Stimulated activated CD4-positive, alpha-beta T cell treated with anti-CD3 and anti-CD28 coated beads, Interleukin-1b, Interleukin-23, amount 100 ng/mL, for 24 hours (primary cell): ENCODE measurements at regions not wholly inside any gene's neighbourhood (a gene's known extent, or its start where the extent isn't known, plus 50 kb on each side); places are given as distances from the start of the nearest gene placed in this dataset.

Experiments used
- DNase-seq, 4 experiments: peaks; one replicate each; pipeline ENCODE4 v3.0.0-alpha.2; 2020; ENCODE audit warnings: low read depth in 4 of 4, low spot score in 1 of 4

DNA sequence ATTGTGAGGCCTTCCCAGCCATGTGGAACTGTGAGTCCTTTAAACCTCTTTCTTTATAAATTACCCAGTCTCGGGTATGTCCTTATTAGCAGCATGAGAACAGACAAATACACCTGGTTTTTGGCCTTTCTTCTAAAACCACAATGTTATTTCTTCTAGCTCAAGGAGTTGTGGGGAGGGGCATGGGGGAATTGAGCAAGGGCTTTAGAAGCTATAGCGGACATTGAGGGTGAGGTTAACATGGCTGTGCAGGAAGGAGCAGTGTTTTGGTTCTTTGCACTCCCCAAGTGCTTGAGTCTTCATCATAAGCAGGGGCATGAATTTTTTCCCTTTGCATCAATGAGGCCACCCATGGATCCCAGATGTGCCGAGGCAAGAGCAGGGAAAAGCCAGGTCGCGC is 86.8 kb downstream of the SPRING1 start:
- DNase-seq, result no peak

DNA sequence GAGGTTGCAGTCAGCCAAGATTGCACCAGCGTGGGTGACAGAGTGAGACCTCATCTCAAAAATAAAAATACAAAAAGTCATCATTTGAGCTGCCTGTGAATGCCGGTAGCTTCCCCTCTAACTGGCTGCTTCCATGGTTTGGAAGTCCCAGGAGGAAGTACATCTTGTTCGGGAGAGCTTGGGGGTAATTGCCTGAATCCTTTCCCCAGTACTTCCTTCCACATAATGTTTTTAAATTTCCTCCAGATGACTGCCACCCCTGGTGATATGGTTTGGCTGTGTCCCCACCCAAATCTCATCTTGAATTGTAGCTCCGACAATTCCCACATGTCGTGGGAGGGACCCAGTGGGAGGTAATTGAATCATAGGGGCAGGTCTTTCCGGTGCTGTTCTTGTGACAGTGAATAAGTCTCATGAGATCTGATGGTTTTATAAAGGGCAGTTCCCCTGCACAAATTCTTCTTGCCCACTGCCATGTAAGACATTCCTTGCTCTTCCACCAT is 87.2 kb downstream of the SPRING1 start:
- DNase-seq, result no peak

DNA sequence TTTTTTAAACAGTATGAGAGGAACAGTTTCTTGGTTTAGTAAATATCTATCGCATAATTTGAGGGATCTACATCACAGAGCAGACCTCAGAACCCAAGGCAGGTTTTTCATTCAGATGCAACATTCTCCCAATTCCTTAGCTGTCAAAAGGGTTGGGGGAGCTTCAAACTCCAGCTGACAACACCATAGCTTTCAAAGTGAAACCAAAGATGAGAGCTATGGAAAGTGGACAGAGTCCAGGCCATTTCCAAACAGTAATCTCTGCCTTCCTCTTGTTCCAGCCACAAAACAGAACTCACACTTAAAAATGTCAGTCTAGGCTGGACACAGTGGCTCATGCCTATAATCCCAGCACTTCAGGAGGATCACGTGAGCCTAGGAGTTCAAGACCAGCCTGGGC is 87.8 kb downstream of the SPRING1 start:
- DNase-seq, result no peak

DNA sequence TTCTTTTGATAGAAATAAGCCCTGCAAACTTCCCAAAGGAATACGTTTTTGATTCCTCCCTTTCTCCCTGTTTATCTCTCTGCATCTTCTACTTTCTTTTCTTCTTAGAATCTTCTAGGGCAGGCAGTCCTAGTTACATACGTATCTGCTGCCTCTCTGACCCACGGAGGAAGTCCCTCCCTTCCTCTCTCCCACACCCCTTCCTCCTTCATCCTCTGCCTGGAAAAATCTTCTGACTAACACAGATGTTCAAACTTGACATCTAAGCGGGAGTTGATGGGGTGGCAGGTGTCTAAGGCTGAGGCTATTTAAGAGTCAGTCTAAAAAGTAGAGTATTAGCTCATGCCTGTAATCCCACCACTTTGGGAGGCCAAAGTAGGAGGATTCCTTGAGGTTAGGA is 88.6 kb downstream of the MAP1LC3B2 start:
- DNase-seq, result no peak

DNA sequence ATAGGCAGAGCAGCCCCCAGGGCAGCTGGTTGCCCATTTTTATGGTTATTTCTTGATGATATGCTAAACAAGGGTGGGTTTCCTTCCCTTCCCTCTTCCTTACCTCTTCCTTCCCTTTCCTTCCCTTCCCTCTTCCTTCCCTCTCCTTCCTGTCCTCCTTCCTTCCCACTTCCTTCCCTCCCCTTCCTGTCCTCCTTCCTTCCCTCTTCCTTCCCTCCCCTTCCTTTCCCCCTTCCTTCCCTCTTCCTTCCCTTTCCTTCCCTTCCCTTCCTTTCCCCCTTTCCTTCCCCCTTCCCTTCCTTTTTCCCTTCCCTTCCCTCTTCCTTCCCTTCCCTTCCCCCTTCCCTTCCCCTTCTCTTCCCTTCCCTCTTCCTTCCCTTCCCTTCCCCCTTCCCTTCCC is 87.7 kb downstream of the MAP1LC3B2 start:
- no peak for DNase-seq

DNA sequence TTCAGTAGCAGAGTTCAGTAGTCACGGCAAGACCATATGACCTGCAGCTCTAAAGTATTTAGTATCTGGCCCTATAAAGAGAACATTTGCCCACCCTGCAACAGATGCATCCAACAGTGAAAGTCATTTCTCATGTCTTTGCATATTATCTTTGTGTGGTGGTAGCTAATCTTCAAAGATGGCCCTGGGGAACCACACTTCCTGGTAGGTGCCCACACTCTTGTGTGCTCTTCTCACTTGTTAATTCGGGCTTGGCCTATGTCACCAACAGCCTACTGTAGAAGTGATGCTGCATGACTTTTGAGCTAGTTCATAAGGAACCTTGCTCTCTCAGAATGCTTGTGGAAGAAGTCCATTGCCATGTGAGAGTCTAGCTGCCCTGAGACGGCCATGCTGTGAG is 85.6 kb downstream of the MAP1LC3B2 start:
- DNase-seq, result no peak

DNA sequence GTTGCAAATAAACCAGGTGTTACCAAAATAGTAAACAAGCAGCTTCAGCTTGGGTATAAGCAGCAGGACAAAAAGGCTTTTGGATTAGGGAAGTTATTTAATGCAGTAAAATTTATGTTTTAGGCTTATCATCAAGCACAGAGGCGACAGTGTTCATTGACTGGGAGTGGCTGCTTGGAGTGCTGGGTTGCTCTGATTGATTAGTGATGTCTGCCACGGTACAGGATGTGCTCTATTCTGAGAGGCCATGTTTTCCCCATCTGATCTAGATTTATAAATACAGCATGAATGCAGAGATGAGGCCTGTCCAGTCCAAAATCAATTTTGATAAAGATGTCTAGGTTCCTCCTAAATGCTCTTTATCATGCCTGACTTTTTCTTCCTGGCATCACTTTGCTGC is 83.5 kb downstream of the MAP1LC3B2 start:
- DNase-seq, result no peak

DNA sequence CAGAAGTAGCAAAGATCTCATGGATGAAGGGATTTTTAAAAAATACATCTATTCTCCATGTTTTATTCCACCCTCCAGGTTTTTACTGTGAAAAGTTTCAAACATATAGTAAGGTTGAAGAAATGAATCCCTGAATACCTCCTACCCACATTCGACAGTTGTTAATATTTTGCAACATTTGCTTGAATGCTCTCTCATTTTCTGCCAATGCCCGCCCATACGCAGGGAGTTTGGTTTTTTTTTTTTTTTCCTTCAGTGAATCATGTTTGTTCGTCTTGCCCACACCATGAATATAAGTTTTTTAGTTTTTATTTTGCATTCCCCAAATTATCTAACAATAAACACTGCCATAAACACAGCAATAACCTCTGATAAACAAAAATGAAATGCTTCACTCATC is 82.9 kb downstream of the MAP1LC3B2 start:
- no peak for DNase-seq

DNA sequence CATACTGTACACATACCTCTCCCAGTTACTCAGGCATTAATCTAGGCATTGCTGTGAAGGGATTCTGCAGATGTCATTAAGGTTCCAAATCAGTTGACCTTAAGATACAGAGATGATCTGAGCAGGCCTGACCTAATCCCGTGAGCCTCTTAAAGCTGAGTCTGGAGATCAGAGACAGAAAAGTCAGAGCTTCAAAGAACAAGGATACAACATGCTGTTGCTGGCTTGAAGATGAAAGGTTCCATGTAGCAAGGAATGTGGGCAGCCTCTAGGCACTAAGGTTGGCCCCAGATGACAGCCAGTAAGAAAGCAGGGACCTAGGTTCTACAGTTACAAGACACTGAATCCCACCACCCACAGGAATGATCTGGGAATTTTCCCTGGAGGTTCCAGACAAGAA is 81.1 kb downstream of the MAP1LC3B2 start:
- no peak for DNase-seq

DNA sequence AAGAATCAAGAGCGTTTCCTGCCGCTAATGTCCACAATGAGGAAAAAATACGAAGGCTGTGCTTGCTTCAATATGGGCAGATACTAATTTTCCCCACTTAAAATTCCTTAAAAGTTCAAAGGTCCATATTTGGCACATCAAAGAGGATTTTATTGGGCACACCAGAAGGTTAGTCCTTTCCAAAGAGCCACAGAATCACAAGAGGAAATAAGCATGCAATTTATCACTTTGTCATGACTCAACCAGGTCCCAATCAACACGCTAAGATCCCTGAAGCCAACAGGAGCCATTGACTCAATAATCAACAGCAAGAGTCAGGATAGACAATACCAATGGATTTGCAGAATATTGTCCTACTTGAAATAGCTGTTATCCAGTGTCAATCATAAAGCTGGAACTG is 80.6 kb downstream of the MAP1LC3B2 start:
- no peak for DNase-seq

DNA sequence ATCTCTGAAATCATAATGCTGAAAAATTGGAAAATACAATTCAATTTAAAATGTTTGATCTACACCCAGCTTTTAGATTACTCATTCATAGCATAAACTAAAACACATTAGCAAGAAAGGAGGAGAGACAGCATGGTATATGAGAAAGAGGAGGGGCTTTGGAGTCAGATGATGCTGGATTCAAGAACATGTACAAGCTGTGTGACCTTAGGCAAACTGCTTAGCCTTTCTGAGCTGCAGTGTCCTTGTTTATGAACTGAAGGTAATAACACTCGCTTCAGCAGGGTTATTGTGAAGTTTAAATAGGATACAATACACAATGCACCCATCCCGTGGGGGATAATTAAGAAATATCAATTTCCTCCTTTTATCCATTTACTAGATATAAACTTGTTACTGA is 79.2 kb downstream of the MAP1LC3B2 start:
- no peak for DNase-seq

DNA sequence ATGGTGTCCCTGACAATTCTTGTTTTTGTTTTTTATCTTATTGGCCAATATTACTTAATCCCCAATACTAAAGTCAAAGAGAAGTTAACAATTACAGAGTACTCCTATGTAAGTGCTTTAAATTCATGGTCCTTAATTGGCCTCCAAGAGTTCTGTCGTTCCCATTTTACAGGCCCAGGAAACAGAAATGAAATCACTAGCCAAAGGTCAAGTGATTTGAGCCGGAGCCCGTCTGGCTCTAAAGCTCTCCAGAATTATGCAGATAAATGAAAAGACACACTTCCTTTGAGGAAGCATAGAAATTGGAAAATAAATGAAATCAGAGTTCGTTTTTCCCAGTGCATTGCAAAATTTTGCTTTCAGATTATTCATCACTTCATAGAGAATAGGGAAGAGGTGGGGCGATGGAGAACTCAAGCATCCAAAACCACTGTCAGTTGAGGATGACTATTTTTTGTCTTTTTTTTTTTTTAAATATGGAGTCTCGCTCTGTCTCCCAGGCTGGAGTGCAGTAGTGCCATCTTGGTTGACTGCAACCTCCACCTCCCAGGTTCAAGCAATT is 78.5 kb downstream of the MAP1LC3B2 start:
- no peak for DNase-seq

DNA sequence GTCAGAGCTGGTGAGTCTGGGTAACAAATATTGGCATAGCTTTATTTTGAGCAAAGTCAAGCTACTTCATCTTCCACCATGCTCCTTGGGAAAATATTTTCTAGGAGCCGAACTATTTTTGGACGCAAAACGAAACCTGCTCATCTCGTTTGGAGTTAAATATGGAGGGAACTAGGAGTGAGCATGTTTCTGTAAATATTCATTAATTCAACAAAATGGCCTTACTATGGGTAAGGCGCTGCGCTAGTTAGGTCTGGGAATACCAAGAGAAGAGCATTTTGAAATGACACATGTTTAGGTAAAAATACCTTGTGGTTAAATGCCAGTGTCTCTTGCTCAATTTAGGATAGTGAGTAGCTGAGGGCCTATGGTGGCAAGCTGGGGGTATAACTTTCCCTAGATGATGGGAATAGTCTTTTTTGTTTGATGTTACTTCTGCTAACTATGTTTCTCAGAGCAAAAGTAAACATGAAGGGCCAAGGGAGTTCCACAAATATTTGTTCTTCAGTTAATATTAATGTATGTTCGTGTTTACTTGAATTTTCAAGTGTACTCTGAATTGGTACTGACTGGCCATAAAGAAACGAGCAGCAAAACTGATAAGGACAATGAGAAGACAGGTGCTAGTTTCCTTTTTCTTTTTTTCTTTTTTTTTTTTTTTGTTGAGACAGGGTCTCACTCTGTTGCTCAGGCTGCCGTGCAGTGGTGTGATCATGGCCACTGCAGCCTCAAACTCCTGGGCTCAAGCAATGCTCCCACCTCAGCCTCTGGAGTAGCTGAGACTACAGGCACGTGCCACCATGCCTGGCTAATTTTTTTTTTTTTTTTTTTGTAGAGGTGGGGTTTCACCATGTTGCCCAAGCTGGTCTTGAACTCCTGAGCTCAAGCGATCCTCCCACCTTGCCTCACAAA is 77.7 kb downstream of the MAP1LC3B2 start:
- no peak for DNase-seq

DNA sequence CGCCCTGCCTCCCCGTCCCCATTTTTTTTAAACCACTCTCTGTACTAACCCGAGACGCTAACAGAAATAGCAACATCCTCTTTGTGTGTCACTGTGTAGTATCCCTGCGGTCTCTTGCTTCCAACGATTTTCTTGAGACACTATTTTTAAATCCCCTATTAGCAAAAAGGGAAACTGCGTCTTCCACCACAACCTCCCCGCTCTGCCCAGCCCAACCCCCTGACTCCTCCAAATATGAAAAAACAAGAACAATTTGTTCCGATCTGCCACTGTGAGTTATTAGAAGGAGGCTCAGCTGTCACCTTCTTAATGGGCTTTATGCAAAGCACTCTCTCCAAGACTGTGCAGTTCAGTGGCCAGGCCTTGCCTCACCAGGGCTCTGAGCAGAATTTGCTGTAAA is 76.3 kb downstream of the MAP1LC3B2 start:
- DNase-seq, result no peak

DNA sequence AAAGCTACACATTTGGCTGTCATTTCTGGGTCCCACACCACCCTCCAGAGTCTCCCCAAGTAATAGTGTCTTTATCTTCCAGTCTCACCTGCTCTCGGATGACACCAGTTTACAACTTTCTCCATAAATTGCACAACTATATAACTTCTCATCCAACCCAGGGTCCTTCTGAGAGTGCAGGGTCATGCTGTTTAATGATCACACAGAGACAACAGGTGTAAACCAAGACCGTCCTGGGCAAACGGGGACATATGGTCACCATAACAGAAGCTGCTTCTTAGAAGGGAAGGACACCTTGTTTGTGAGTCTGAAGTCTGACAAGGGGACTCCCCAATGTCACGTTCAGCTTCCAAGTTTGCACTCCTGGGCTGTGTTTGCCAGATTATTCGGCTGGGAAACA is 74.3 kb downstream of the MAP1LC3B2 start:
- no peak for DNase-seq

DNA sequence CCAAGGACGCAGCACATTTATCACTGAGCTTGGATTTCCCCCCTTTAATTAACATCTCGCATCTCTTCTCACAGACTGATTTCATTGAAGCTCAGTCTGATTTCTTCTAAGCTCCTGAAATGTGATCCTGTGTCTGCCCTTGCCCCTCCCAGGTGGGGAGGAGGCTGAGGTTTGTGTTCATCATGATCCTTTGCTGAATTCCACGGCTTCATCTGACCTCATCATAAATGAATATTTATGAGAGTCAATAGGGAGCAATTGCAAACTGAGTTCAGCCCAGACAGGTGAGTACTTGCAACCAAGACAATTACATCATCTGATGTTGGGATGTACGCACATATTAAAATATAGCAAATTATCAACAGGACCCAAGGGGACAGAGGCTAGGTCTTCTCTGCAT is 72.4 kb downstream of the MAP1LC3B2 start:
- DNase-seq, result no peak

DNA sequence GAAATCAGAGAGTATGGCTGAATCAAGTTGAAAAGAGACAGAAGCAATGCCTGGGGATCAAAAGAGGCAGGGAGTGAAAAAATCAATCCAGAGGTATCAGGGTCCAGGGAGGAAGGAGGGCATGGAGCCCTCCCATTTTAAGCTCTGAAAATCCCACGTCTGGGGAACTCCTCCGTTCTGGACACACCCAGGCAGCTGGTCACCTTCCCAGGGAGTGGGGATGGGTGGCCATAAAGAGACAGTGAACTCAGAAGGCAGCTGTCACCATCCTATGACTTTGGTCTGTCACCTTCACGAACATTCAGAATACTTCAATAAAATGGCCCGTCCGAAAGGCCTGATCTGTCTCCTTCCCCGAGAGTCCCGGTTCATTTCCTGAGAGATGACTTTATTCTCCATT is 71.6 kb downstream of the MAP1LC3B2 start:
- no peak for DNase-seq

DNA sequence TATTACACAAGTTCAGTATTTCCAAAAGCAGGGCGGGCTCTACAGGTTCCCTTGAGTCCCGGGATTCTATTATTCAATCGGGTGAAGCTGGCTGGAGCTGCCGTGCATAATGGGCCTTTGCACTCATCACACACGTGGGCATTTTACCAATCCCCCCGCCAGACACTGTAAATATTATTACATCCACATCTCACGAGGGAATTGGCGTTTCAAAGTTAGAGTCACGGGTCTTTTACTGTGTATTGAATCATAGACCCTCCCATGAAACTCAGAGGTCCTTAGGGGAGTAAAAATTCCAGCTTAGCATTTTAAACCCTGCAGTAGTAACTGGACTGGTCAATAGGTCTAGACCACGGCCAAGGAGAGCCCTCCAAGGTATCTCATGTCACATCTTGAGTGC is 70.3 kb downstream of the MAP1LC3B2 start:
- no peak for DNase-seq

DNA sequence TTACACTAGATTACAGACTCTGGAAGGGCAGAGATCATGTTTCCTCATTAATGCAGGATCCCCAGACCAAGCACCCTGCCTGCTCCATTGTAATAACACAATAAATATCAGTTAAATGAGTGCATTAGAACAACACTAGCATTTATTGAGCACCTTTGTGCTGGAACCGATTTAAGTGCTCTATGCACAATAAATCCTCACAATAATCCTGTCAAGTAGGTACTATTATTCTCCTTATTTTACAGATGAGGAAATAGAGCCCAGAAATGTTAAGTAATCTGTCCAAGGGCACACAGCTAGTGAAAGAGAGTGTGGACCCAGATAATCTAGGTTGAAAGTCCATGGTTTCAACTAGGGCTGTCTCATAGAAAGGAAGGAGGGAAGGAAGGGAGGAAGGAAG is 69.8 kb downstream of the MAP1LC3B2 start:
- no peak for DNase-seq

DNA sequence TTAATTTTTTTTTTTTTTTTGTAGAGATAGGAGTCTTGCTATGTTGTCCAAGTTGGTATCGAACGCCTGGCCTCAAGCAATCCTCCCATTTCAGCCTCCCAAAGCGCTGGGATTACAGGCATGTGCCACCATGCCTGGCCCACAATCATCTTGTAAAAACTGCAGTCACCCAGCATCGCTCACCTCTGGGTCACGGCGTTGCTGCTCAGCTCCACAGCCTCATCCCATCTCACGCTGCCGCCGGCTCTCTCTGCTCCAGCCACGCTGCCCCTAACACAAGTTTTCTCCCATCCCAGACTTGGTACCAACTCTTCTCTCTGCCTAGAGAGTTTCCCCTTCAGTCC is 69.2 kb downstream of the MAP1LC3B2 start:
- no peak for DNase-seq
